ENCODE measurements at regions not wholly inside any gene's neighbourhood (a gene's known extent, or its start where the extent isn't known, plus 50 kb on each side); places are given as distances from the start of the nearest gene placed in this dataset.

GRCh38 chr1:177333936-177334595 lies 163.3 kb downstream of the BRINP2 start:
- H3K4me3 Mint-ChIP-seq: no peak overlapping the region
- Histone ChIP-seq H3K9me3 (ENCODE audit: control insufficient read depth in 2 of 2, low read length in 2 of 2) (no peaks in the 10 kb centered on the region), H3K4me1 (ENCODE audit: control insufficient read depth, insufficient read depth, low read length, poor library complexity, severe bottlenecking) (no peaks in the 10 kb centered on the region), H3K36me3 (ENCODE audit: control insufficient read depth, insufficient read depth, low read length) (no peaks in the 10 kb centered on the region), H3K27me3 (ENCODE audit: control insufficient read depth, insufficient read depth, low read length) (no peaks in the 10 kb centered on the region), H3K4me3 (ENCODE audit: low read depth, low read length) (no peak overlapping the region), H3K27ac (ENCODE audit: insufficient read depth, low read length, poor library complexity, severe bottlenecking) (no peak overlapping the region)
- no peaks in the 10 kb centered on the region for H3K36me3 Mint-ChIP-seq
- H3K4me1 Mint-ChIP-seq: no peaks in the 10 kb centered on the region
- ATAC-seq (ENCODE audit: low read depth in 2 of 2): no peak
- no peak for DNase-seq
- no peak overlapping the region for H3K27ac Mint-ChIP-seq
- peaks cover 0 to 6% (median 2%) of the 10 kb centered on the region in 7 donors for H3K9me3 Mint-ChIP-seq
- H3K27me3 Mint-ChIP-seq: no peaks in the 10 kb centered on the region
